ENCODE measurements at regions not wholly inside any gene's neighbourhood (a gene's known extent, or its start where the extent isn't known, plus 50 kb on each side); places are given as distances from the start of the nearest gene placed in this dataset.

- no peak for DNase-seq (ENCODE audit: low read depth)
Measured at GRCh38 chr3:176969066-176969465, 228.2 kb downstream of the TBL1XR1 start.

DNA sequence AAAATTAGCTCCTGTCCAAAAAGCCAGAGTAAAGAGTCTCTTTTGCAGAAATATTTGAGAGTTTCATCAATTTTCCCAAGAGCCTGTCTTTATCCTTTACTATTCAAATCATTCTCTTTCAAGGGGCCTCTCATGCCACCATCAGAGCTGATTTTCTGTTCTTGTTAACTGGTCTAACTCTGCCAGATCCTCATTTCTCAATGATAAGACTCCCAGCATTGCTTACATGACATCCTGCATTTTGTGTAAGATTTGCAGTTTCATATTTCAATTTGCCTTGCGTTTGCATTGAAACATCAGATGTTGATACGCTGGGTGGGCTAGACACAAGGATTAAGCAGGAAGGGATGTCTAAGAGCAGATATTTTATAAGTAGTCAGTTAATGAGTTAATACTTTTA, 228.7 kb downstream of the TBL1XR1 start:
- no peak for DNase-seq (ENCODE audit: low read depth)

GRCh38 chr3:176967522-176967921, 229.8 kb downstream of the TBL1XR1 start:
- DNase-seq (ENCODE audit: low read depth), result no peak

DNA sequence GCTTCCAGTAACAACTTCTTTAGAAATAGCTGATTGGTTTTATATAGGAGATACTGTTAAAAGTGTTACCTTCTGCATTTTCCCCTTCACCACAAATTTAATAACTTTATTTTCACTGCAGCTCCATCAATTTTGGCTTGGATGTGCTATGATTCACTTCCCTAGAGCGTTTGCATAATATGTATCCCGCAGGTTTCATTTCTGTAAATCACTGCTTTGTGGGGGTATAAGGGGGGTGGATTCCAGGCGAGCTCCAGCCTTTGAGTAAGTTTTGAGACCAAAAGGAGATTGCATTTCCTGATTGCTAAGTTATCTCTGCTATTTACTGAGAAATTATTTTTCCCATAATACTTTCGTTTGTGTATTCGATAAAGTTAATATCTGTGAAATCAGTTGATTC, 232.6 kb downstream of the TBL1XR1 start:
- no peak for DNase-seq (ENCODE audit: low read depth)

GRCh38 chr3:176961916-176962315, 235.4 kb downstream of the TBL1XR1 start:
- no peak for DNase-seq (ENCODE audit: low read depth)

DNA sequence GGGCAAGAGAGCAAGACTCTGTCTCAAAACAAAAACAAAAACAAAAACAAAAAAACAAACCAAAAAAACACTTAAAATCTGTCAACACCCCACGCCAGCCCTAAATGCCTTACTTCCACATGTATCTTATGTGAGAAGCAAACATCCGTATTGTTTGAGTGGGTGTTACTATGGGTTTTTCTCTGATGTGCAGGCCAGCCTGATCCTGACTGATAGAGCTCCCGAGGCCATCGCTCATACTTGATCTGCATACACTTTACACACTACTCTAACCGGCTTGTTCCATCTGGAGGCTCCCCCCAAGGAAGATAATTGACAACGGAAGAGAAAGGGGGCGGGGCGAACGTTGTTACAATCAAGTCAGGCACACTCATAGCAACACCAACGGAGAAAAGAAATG, 237.4 kb downstream of the TBL1XR1 start:
- DNase-seq (ENCODE audit: low read depth), result no peak

DNA sequence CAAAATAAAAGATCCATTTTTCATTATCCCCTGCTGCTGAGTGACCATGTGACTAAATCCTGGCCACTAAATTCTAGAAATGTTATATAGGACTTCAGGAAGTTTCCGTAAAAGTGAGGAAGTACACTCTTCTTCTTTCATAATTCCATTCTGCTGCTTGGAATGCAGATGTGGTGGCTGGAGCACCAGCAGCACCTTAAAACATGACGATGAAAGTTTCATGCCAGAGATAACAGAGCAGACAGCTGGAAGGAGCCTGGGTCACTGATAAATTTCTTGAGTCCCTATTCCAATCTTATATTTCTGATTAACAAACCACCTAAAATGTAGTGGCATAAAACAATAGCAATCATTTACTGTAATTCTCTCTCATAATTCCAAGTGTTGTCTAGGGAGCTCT, 238.7 kb downstream of the TBL1XR1 start:
- no peak for DNase-seq (ENCODE audit: low read depth)

- no peak for DNase-seq (ENCODE audit: low read depth)
Measured at GRCh38 chr3:176954517-176954916, 242.8 kb downstream of the TBL1XR1 start.

- peak; percentile 91 for DNase-seq (ENCODE audit: low read depth)
Measured at GRCh38 chr3:176953106-176954060, 243.9 kb downstream of the TBL1XR1 start.

GRCh38 chr3:176951586-176952292, 245.5 kb downstream of the TBL1XR1 start:
- no peak for DNase-seq (ENCODE audit: low read depth)

DNA sequence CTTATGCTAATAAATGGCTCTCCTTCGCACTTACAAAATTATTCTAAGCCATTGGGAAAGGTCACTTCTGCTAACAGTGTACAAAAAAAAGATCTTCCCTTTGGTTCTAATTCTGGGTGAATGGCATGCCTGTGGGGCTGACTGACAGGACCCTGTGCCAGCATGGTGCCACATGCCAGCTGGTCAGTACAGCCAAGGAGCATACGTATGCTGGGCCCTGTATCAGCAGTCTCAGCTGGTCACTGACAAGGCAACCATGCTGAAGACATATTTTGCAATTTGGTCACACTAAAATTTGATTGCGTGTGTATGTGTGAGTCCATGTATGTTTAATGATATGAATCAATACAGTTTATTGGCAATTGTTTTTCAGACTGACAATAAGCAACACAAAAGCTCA, 246.1 kb downstream of the TBL1XR1 start:
- no peak for DNase-seq (ENCODE audit: low read depth)

DNA sequence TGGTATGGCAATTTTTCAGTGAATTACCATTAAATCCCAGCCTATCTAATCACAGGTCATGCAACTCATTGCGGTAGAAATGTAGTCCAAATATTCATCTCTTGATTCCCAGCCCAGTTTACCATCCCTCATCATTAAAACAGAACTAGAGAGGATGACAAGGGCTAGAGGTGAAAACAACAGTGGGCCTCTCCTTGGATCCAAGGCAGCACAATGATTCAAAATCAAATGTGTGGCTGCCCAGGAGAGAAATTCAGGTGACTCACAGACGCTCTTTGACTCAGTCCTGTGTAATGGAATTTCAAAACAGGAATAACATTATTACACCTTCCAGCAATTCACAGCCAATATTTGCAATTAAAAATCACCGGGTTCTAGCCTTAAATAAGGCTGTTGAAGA, 246.5 kb downstream of the TBL1XR1 start:
- DNase-seq (ENCODE audit: low read depth), result no peak

DNA sequence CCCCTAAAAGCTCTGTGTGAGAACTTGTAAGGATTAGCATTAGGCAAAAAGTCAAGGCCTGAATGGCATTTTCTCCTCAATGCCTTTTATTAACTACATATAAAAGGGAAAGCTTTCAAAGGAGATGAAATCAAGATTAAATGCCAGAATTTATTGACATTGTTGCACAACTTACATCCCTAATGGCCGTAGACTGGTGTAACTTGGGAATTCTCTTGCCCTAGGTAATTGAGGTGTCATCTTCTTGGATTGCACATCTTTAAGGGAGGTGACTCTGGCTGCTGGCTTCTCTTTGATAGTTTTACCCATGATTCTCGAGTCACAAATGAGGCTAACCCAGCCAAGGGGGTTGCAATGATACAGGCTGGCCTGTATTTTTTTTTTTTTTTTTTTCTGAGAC, 249.1 kb downstream of the TBL1XR1 start:
- no peak for DNase-seq (ENCODE audit: low read depth)

DNA sequence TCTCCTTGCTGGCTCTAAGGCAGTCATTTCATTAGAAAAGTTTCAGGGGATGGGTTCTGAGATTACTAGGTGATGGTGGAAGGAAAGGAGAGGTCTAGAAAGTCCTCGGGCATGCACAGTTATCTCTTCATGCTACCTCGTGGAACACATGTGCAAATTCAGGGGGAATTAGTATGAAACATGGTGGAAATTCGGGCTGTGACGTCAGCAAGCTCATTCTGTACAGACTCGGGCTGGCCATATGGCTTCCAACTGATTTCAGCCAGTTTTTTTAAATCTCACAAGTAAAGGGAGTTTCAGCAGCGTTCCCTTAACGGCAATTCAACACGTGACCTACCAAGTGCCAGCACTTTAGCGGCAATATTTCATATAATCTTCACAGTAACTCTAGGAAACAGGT, 251.1 kb downstream of the TBL1XR1 start:
- no peak for DNase-seq (ENCODE audit: low read depth)

DNA sequence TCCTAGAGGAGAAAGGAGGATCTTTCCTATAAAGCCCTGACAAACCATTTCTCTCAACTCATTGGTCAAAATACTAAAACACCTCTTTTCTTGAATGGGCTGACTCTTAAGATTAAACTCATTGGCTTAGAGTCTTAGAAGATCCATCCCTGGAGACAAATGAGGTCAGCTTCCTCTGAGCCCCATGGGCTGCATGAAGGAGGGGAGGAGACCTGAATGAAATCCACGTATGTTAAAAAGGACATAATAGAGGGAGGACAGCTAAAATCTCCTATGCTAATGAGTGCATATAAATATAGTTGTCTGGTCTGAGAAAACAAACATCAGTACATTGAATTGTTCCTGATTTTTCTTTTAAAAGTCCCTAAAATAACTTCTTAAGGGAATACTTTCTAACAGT, 255.0 kb downstream of the TBL1XR1 start:
- DNase-seq (ENCODE audit: low read depth), result no peak

DNA sequence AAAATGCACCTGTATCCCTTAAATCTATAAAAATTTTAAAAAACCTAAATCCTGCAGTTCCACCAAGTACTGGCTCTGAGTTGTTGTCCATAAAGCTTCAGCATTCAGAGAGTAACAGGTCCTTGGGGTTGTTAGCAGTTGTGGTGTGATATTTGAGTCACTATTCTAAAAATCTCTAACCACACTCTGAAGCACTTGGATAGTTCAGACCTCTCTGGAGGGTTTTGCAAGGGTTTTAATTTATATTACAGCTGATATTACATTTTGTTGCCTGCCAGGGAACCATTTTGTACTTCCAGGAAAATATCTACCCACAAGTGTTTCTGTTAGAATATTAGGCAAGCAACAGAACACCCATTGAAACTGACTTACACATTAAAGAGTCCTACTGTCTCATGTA, 255.6 kb downstream of the TBL1XR1 start:
- no peak for DNase-seq (ENCODE audit: low read depth)

GRCh38 chr3:176939022-176939817, 258.1 kb downstream of the TBL1XR1 start:
- peak; percentile 24 for DNase-seq (ENCODE audit: low read depth)

GRCh38 chr3:176937994-176938393, 259.3 kb downstream of the TBL1XR1 start:
- DNase-seq (ENCODE audit: low read depth), result no peak

DNA sequence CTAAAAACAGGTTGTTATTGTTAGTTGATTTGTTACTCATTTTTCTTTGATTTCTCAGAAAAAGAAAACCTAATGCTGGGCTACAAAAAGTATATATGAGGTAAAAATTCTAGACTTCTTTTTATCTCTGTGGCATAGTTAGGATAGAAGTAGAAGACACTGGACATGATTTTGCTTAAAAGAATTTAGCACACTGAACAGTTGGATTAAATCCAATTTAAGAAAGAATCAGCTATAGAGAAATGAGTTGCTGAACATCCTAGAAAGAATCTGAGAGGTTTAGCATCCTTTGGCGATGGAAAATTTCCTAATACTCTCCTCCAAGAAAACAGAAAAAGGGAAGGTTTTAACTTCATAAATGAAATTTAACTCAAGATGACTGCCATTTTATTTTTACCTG, 259.7 kb downstream of the TBL1XR1 start:
- DNase-seq (ENCODE audit: low read depth), result no peak

DNA sequence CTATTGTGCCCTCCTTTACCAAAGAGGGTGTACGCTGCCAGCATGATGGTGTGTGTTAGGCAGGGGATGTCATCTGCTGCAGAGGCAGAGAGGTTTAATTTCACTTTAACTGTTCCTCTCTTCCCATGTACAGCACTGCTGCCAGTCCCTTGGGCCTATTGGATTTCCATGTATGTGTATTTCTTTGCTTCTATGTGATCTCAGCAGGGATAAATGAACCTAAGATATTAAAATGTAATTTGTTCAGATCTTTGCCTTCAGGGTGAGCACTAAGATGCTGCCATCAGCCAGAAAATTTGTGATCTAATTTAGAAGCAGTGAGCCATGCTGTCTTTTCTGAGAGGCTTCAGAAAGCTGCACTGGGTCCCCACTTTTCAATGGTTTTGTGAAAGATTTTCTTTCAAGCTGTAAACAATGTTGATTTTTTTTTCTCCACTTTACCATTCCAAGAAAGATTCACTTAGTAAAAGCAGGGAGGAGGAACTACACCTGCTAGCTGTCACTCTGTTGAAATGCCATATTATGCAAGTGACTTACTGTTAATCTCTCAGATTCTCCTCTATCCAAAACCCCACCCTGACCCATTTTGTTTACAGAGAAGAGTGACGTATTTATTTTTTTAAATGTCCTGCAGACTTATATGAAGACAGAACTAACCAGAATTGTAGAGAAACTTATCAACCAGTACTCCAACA, 261.9 kb downstream of the TBL1XR1 start:
- DNase-seq (ENCODE audit: low read depth), result no peak

GRCh38 chr3:176934698-176935097, 262.6 kb downstream of the TBL1XR1 start:
- DNase-seq (ENCODE audit: low read depth), result no peak

DNA sequence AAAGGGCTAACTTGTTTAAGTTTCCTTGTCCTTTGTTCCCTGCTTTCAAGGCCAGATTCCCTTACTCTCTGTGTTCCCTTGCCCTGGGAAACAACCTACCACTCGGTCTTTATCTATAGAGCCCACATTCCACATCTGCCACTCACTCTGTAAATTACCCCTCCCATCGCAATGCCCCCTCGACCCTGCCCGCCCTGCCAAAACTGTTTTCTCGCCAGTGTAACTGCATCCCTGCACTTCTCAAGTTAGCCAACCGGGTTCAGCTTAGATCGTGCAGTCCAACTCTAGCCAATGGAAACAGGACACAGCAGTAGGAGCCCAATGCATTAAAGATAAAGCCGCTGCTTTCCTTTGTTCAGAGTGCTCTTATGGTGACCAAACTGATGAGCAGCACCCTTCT, 263.6 kb downstream of the TBL1XR1 start:
- DNase-seq (ENCODE audit: low read depth), result no peak

Data from GM04503 (cell line).